ENCODE measurements at regions not wholly inside any gene's neighbourhood (a gene's known extent, or its start where the extent isn't known, plus 50 kb on each side); places are given as distances from the start of the nearest gene placed in this dataset.

GRCh38 chr5:27944471-27944870, 906.1 kb upstream of the CDH9 start:
- H3K36me3 Mint-ChIP-seq = no peaks in the 10 kb centered on the region
- H3K27ac ChIP-seq (ENCODE audit: low read length) = no peak overlapping the region
- no peaks in the 10 kb centered on the region for H3K27me3 Mint-ChIP-seq (ENCODE audit: low read depth in 2 of 2)
- H3K9me3 Mint-ChIP-seq = peaks cover 5 to 8% of the 10 kb centered on the region in 2 donors
- DNase-seq = no peak
- no peak overlapping the region for H3K4me3 ChIP-seq (ENCODE audit: low read length)
- intact Hi-C loops (cut with micrococcal nuclease) = no loop called here
- no peaks in the 10 kb centered on the region for H3K4me1 ChIP-seq (ENCODE audit: control insufficient read depth, insufficient read depth, low read length)
- no peaks in the 10 kb centered on the region for H3K27me3 ChIP-seq (ENCODE audit: control insufficient read depth, insufficient read depth, low read length)
- no peaks in the 10 kb centered on the region for H3K4me1 Mint-ChIP-seq
- peaks cover 10% of the 10 kb centered on the region for H3K9me3 ChIP-seq (ENCODE audit: control insufficient read depth, insufficient read depth, low read length)
- WGBS (ENCODE audit: insufficient coverage) = no CpG with 5 or more reads among the region's 3 CpGs
- ATAC-seq = no peak
- TF ChIP-seq CTCF (IDR thresholded peaks at IDR 0.05) = no peak
- no peaks in the 10 kb centered on the region for H3K36me3 ChIP-seq (ENCODE audit: control insufficient read depth, insufficient read depth, low read length)
- H3K4me3 Mint-ChIP-seq = no peak overlapping the region
- H3K27ac Mint-ChIP-seq = no peak overlapping the region

- H3K4me3 ChIP-seq (ENCODE audit: low read length) = no peak overlapping the region
- no peaks in the 10 kb centered on the region for H3K27me3 ChIP-seq (ENCODE audit: control insufficient read depth, insufficient read depth, low read length)
- Mint-ChIP-seq H3K27me3 (ENCODE audit: low read depth in 2 of 2) (no peaks in the 10 kb centered on the region), H3K9me3 (peaks cover 6 to 23% of the 10 kb centered on the region in 2 donors), H3K27ac (no peak overlapping the region), H3K36me3 (peaks cover 18% of the 10 kb centered on the region), H3K4me3 (no peak overlapping the region), H3K4me1 (no peaks in the 10 kb centered on the region)
- no peaks in the 10 kb centered on the region for H3K4me1 ChIP-seq (ENCODE audit: control insufficient read depth, insufficient read depth, low read length)
- WGBS (ENCODE audit: insufficient coverage) = 100% methylated on average over 1 of the region's 2 CpGs
- peaks cover 4% of the 10 kb centered on the region for H3K9me3 ChIP-seq (ENCODE audit: control insufficient read depth, insufficient read depth, low read length)
- intact Hi-C loops (cut with micrococcal nuclease) = no loop called here
- ATAC-seq (no peak), DNase-seq (no peak)
- TF ChIP-seq CTCF (IDR thresholded peaks at IDR 0.05) = no peak
- no peaks in the 10 kb centered on the region for H3K36me3 ChIP-seq (ENCODE audit: control insufficient read depth, insufficient read depth, low read length)
- H3K27ac ChIP-seq (ENCODE audit: low read length) = no peak overlapping the region
These were observed 900.6 kb upstream of the CDH9 start for GRCh38 chr5:27938989-27939388.

GRCh38 chr5:27928060-27928459, 889.7 kb upstream of the CDH9 start:
- no peak overlapping the region for H3K4me3 Mint-ChIP-seq

More at GRCh38 chr5:27928060-27928459, 889.7 kb upstream of the CDH9 start:
- intact Hi-C loops (cut with micrococcal nuclease) = no loop called here
- WGBS (ENCODE audit: insufficient coverage) = no CpG with 5 or more reads among the region's 2 CpGs
- H3K4me1 ChIP-seq (ENCODE audit: control insufficient read depth, insufficient read depth, low read length) = no peaks in the 10 kb centered on the region
- Mint-ChIP-seq H3K36me3 (peaks cover 23% of the 10 kb centered on the region), H3K27me3 (ENCODE audit: low read depth in 2 of 2) (no peaks in the 10 kb centered on the region), H3K27ac (no peak overlapping the region), H3K4me1 (no peaks in the 10 kb centered on the region), H3K9me3 (peaks cover 7 to 19% of the 10 kb centered on the region in 2 donors)
- H3K27ac ChIP-seq (ENCODE audit: low read length) = no peak overlapping the region
- DNase-seq (no peak), ATAC-seq (no peak)
- H3K4me3 ChIP-seq (ENCODE audit: low read length) = no peak overlapping the region
- H3K9me3 ChIP-seq (ENCODE audit: control insufficient read depth, insufficient read depth, low read length) = no peaks in the 10 kb centered on the region
- TF ChIP-seq CTCF (IDR thresholded peaks at IDR 0.05) = no peak
- no peaks in the 10 kb centered on the region for H3K36me3 ChIP-seq (ENCODE audit: control insufficient read depth, insufficient read depth, low read length)
- no peaks in the 10 kb centered on the region for H3K27me3 ChIP-seq (ENCODE audit: control insufficient read depth, insufficient read depth, low read length)
